HCT116 (cell line): ENCODE measurements at regions not wholly inside any gene's neighbourhood (a gene's known extent, or its start where the extent isn't known, plus 50 kb on each side); places are given as distances from the start of the nearest gene placed in this dataset.

ENCODE experiments used
- ATAC-seq: fragments of 200-7000 bp; cut with Tn5 transposase; 2 replicates; pipeline ENCODE4 v1.9.1; 2020; ENCODE audit warnings: mild to moderate bottlenecking, moderate library complexity
- BruUV-seq: library from RNA; stranded (reverse); fragments of 400-500 nt; replicated peaks from 2 replicates; lab custom pipeline; 2021; lab: Mats Ljungman, UMichigan
- CTCF ChIA-PET: fragments of 300-600 bp; sonication (Branson Sonifier 250); formaldehyde crosslinking; loops from one replicate; lab custom pipeline; 2021; ENCODE audit warnings: antibody characterized with exemption; lab: Charles Lee
- POLR2A ChIA-PET: fragments of 300-600, 350-600 bp; sonication (Branson Sonifier 250); formaldehyde crosslinking; loops from one replicate; lab custom pipeline; 2021; ENCODE audit warnings: antibody characterized with exemption; lab: Charles Lee
- RAD21 ChIA-PET, 2 experiments: fragments of 300-600 bp; sonication (Branson Sonifier 250); formaldehyde crosslinking; loops; one replicate each; lab custom pipeline; 2023; ENCODE audit warnings: low total read pairs in 2 of 2; ENCODE audit not compliant: uncharacterized antibody in 2 of 2, unreplicated experiment in 2 of 2, low non-redundant PET in 1 of 2; lab: Charles Lee
- DNase-seq: peaks from one replicate; pipeline ENCODE4 v3.0.0-alpha.2; 2010; ENCODE audit warnings: low read depth, low spot score
- H2AFZ ChIP-seq: fragments of 200-600 bp; shearing (Covaris generic), sonication (generic); 2 replicates; pipeline ENCODE4 v1.6.1; 2017; ENCODE audit warnings: low read depth, mixed run types, mixed read lengths, antibody characterized with exemption, low read length; ENCODE audit not compliant: poor library complexity, severe bottlenecking
- H3K27ac ChIP-seq: 2 replicates; pipeline ENCODE4 v1.5.1; 2012; ENCODE audit warnings: low read depth, low read length
- H3K27me3 ChIP-seq: fragments of 200-600 bp; sonication (generic); 2 replicates; pipeline ENCODE4 v1.6.1; 2016; ENCODE audit warnings: mixed run types, low read length, mixed read lengths; ENCODE audit not compliant: insufficient read depth
- H3K36me3 ChIP-seq, 2 experiments: fragments of 200-500 bp in 1 of 2; fragments of 200-600 bp in 1 of 2; sonication (Bioruptor generic) in 1 of 2; sonication (generic) in 1 of 2; 2 replicates each; pipeline versions ENCODE4 v1.5.1 to v1.6.1; 2014 to 2016; ENCODE audit warnings: low read length in 2 of 2, inconsistent platforms in 1 of 2, mixed read lengths in 1 of 2, mixed run types in 1 of 2; ENCODE audit not compliant: insufficient read depth in 2 of 2, control insufficient read depth in 1 of 2
- H3K4me1 ChIP-seq, 2 experiments: fragments of 200-600 bp in 1 of 2; sonication (generic) in 1 of 2; 2 replicates each; pipeline versions ENCODE4 v1.5.1 to v1.6.1; 2012 to 2017; ENCODE audit warnings: low read length in 2 of 2, inconsistent platforms in 1 of 2, mild to moderate bottlenecking in 1 of 2, mixed read lengths in 1 of 2, mixed run types in 1 of 2, moderate library complexity in 1 of 2; ENCODE audit not compliant: insufficient read depth in 2 of 2, control insufficient read depth in 1 of 2
- H3K4me2 ChIP-seq: fragments of 200-600 bp; sonication (generic); 2 replicates; pipeline ENCODE4 v1.6.1; 2017; ENCODE audit warnings: mixed run types, low read length, mixed read lengths
- H3K4me3 ChIP-seq, 2 experiments: fragments of 200-600 bp in 1 of 2; sonication (generic) in 1 of 2; replicated peaks in 1 of 2; 2 replicates each; pipeline ENCODE4 v1.5.1; 2011 to 2016; ENCODE audit warnings: low read length in 2 of 2, control low read depth in 1 of 2, low read depth in 1 of 2, mild to moderate bottlenecking in 1 of 2, mixed read lengths in 1 of 2, mixed run types in 1 of 2
- H3K79me2 ChIP-seq: fragments of 200-600 bp; sonication (generic); 2 replicates; pipeline ENCODE4 v1.6.1; 2017; ENCODE audit warnings: mild to moderate bottlenecking, mixed run types, low read length, moderate library complexity, mixed read lengths; ENCODE audit not compliant: insufficient read depth
- H3K9ac ChIP-seq: fragments of 200-600 bp; sonication (generic); 2 replicates; pipeline ENCODE4 v1.6.1; 2016; ENCODE audit warnings: low read length, mixed read lengths
- H3K9me2 ChIP-seq: fragments of 200-600 bp; sonication (generic), shearing (Covaris generic); 2 replicates; pipeline ENCODE4 v1.6.1; 2017; ENCODE audit warnings: mixed run types, mild to moderate bottlenecking, moderate library complexity; ENCODE audit not compliant: insufficient read depth
- H3K9me3 ChIP-seq, 2 experiments: fragments of 200-500 bp in 1 of 2; fragments of 200-600 bp in 1 of 2; sonication (Bioruptor generic) in 1 of 2; sonication (generic) in 1 of 2; 2 replicates each; pipeline ENCODE4 v1.6.1; 2014 to 2017; ENCODE audit warnings: low read length in 2 of 2, mixed read lengths in 2 of 2, inconsistent platforms in 1 of 2, low read depth in 1 of 2, mild to moderate bottlenecking in 1 of 2, mixed run types in 1 of 2, moderate library complexity in 1 of 2; ENCODE audit not compliant: control insufficient read depth in 1 of 2, insufficient read depth in 1 of 2
- H4K20me1 ChIP-seq: fragments of 200-600 bp; sonication (generic), shearing (Covaris generic); 2 replicates; pipeline ENCODE4 v1.6.1; 2017; ENCODE audit warnings: mixed run types, mild to moderate bottlenecking, moderate library complexity; ENCODE audit not compliant: insufficient read depth
- CBX3 ChIP-seq: IDR thresholded peaks from 2 replicates; pipeline ENCODE4 v1.6.1; 2012; ENCODE audit warnings: low read depth
- CEBPB ChIP-seq: IDR thresholded peaks from 2 replicates; pipeline ENCODE4 v1.6.1; 2012; ENCODE audit warnings: low read depth
- ELF1 ChIP-seq: IDR thresholded peaks from 2 replicates; pipeline ENCODE4 v1.6.1; 2012; ENCODE audit warnings: low read depth, borderline replicate concordance
- JUND ChIP-seq: IDR thresholded peaks from 2 replicates; pipeline ENCODE4 v1.6.1; 2012
- POLR2AphosphoS5 ChIP-seq: IDR thresholded peaks from 2 replicates; pipeline ENCODE4 v1.6.1; 2011; ENCODE audit warnings: mild to moderate bottlenecking, low read depth, low read length, moderate library complexity
- SIN3A ChIP-seq: IDR thresholded peaks from 2 replicates; pipeline ENCODE4 v1.6.1; 2012; ENCODE audit warnings: low read depth
- SP1 ChIP-seq: IDR thresholded peaks from 2 replicates; pipeline ENCODE4 v1.6.1; 2012; ENCODE audit warnings: low read depth
- SRF ChIP-seq: IDR thresholded peaks from 2 replicates; pipeline ENCODE4 v1.6.1; 2012; ENCODE audit warnings: low read depth
- ZNF274 ChIP-seq: fragments of 200-500 bp; sonication (Bioruptor generic); IDR thresholded peaks from 2 replicates; pipeline ENCODE4 v1.6.1; 2014; ENCODE audit warnings: mild to moderate bottlenecking, low read depth, low read length, inconsistent platforms
- intact Hi-C: fragments of 100-400 bp; cut with micrococcal nuclease; formaldehyde crosslinking; loops from 2 replicates; pipeline ENCODE4 v1.10.0; 2022
- TF ChIP-seq, protein P1 (sequence below): IDR thresholded peaks from 2 replicates; pipeline ENCODE4 v1.6.1; 2012; ENCODE audit warnings: low read depth
- TF ChIP-seq, protein P2 (sequence below): IDR thresholded peaks from 2 replicates; pipeline ENCODE4 v1.6.1; 2012
- TF ChIP-seq, protein P3 (sequence below): IDR thresholded peaks from 2 replicates; pipeline ENCODE4 v1.6.1; 2012
- TF ChIP-seq, protein P4 (sequence below): IDR thresholded peaks from 2 replicates; pipeline ENCODE4 v1.6.1; 2011; ENCODE audit warnings: mild to moderate bottlenecking, low read length, moderate library complexity; ENCODE audit not compliant: insufficient replicate concordance; ENCODE audit errors: extremely low read depth
- TF ChIP-seq, protein P5 (sequence below), 3 experiments: fragments of 200-600 bp in 1 of 3; sonication (generic) in 1 of 3; IDR thresholded peaks in 2 of 3; conservative IDR thresholded peaks in 1 of 3; 2 replicates each; pipeline ENCODE4 v1.5.1; 2012 to 2017; ENCODE audit warnings: low read depth in 2 of 3, low read length in 2 of 3, antibody characterized with exemption in 1 of 3, borderline replicate concordance in 1 of 3, control low read depth in 1 of 3, mild to moderate bottlenecking in 1 of 3, mixed read lengths in 1 of 3, mixed run types in 1 of 3, moderate library complexity in 1 of 3; ENCODE audit not compliant: insufficient read depth in 1 of 3

DNA sequence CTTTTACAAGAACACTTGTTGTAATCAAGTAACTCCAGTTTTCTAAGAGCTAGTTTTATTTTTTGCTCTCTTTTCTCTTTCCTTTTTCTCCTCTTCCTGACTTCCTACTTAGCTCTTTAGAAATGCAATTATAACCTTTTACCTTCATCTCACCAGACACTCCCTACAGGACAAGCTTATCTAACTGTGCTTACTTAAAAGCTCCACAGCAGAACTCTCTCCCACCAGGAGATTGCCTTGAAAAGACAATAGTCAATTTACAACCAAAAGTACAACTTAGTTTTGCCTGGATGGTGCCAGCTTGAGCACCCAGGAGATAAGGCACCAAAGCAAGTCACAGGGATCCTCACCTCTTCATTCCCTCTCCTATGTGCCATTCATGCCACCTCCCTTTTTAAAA lies 573.8 kb upstream of the LMCD1 start:
- CTCF ChIA-PET = no interaction called here

More for the DNA sequence above, 573.8 kb upstream of the LMCD1 start:
- Histone ChIP-seq H3K79me2 (no peaks in the 10 kb centered on the region), H3K9me3 (no peaks in the 10 kb centered on the region), H3K4me1 (no peaks in the 10 kb centered on the region), H3K27me3 (no peaks in the 10 kb centered on the region), H3K27ac (no peak overlapping the region), H3K4me3 (no peak overlapping the region), H4K20me1 (no peaks in the 10 kb centered on the region), H2AFZ (no peak overlapping the region), H3K9ac (no peak overlapping the region), H3K4me2 (no peak overlapping the region), H3K36me3 (no peaks in the 10 kb centered on the region), H3K9me2 (no peaks in the 10 kb centered on the region)
- BruUV-seq = no TSS peak
- intact Hi-C loops = no loop called here
- ATAC-seq (no peak), DNase-seq (no peak)
- ChIA-PET RAD21 (interaction anchor here in 1 of 2 experiments (0.6 kb wide), 1 partner anchor 183 kb away, joined by 3 read pairs; no protein-coding TSS in a partner anchor), POLR2A (no interaction called here)
- TF ChIP-seq, protein P1, sequence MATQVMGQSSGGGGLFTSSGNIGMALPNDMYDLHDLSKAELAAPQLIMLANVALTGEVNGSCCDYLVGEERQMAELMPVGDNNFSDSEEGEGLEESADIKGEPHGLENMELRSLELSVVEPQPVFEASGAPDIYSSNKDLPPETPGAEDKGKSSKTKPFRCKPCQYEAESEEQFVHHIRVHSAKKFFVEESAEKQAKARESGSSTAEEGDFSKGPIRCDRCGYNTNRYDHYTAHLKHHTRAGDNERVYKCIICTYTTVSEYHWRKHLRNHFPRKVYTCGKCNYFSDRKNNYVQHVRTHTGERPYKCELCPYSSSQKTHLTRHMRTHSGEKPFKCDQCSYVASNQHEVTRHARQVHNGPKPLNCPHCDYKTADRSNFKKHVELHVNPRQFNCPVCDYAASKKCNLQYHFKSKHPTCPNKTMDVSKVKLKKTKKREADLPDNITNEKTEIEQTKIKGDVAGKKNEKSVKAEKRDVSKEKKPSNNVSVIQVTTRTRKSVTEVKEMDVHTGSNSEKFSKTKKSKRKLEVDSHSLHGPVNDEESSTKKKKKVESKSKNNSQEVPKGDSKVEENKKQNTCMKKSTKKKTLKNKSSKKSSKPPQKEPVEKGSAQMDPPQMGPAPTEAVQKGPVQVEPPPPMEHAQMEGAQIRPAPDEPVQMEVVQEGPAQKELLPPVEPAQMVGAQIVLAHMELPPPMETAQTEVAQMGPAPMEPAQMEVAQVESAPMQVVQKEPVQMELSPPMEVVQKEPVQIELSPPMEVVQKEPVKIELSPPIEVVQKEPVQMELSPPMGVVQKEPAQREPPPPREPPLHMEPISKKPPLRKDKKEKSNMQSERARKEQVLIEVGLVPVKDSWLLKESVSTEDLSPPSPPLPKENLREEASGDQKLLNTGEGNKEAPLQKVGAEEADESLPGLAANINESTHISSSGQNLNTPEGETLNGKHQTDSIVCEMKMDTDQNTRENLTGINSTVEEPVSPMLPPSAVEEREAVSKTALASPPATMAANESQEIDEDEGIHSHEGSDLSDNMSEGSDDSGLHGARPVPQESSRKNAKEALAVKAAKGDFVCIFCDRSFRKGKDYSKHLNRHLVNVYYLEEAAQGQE = no peak
- TF ChIP-seq CBX3 (no peak), POLR2AphosphoS5 (no peak), JUND (no peak), SRF (no peak), SP1 (no peak), ZNF274 (no peak), SIN3A (no peak), CEBPB (no peak), ELF1 (no peak)
- TF ChIP-seq, protein P2, sequence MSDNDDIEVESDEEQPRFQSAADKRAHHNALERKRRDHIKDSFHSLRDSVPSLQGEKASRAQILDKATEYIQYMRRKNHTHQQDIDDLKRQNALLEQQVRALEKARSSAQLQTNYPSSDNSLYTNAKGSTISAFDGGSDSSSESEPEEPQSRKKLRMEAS = no peak
- TF ChIP-seq, protein P3, sequence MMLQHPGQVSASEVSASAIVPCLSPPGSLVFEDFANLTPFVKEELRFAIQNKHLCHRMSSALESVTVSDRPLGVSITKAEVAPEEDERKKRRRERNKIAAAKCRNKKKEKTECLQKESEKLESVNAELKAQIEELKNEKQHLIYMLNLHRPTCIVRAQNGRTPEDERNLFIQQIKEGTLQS = no peak
- TF ChIP-seq, protein P4, sequence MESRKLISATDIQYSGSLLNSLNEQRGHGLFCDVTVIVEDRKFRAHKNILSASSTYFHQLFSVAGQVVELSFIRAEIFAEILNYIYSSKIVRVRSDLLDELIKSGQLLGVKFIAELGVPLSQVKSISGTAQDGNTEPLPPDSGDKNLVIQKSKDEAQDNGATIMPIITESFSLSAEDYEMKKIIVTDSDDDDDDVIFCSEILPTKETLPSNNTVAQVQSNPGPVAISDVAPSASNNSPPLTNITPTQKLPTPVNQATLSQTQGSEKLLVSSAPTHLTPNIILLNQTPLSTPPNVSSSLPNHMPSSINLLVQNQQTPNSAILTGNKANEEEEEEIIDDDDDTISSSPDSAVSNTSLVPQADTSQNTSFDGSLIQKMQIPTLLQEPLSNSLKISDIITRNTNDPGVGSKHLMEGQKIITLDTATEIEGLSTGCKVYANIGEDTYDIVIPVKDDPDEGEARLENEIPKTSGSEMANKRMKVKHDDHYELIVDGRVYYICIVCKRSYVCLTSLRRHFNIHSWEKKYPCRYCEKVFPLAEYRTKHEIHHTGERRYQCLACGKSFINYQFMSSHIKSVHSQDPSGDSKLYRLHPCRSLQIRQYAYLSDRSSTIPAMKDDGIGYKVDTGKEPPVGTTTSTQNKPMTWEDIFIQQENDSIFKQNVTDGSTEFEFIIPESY = no peak
- TF ChIP-seq, protein P5, sequence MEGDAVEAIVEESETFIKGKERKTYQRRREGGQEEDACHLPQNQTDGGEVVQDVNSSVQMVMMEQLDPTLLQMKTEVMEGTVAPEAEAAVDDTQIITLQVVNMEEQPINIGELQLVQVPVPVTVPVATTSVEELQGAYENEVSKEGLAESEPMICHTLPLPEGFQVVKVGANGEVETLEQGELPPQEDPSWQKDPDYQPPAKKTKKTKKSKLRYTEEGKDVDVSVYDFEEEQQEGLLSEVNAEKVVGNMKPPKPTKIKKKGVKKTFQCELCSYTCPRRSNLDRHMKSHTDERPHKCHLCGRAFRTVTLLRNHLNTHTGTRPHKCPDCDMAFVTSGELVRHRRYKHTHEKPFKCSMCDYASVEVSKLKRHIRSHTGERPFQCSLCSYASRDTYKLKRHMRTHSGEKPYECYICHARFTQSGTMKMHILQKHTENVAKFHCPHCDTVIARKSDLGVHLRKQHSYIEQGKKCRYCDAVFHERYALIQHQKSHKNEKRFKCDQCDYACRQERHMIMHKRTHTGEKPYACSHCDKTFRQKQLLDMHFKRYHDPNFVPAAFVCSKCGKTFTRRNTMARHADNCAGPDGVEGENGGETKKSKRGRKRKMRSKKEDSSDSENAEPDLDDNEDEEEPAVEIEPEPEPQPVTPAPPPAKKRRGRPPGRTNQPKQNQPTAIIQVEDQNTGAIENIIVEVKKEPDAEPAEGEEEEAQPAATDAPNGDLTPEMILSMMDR (IDR thresholded peaks at IDR 0.05 in 2 of 3, conservative IDR thresholded peaks at IDR 0.05 in 1 of 3; ENCODE audit: borderline replicate concordance in 1 of 3, insufficient read depth in 1 of 3, low read depth in 2 of 3, low read length in 2 of 3) = no peak
